Endodermal cell (in vitro differentiated cells): ENCODE measurements at regions not wholly inside any gene's neighbourhood (a gene's known extent, or its start where the extent isn't known, plus 50 kb on each side); places are given as distances from the start of the nearest gene placed in this dataset.

Experiments used
- DNase-seq: peaks from one replicate; pipeline ENCODE4 v3.0.0-alpha.2; 2017
- H3K27ac ChIP-seq: 2 replicates; pipeline ENCODE4 v1.5.1; 2013; ENCODE audit warnings: mild to moderate bottlenecking, low read depth, low read length, moderate library complexity
- H3K27me3 ChIP-seq: 2 replicates; pipeline ENCODE4 v1.6.1; 2013; ENCODE audit warnings: mild to moderate bottlenecking, low read length, moderate library complexity; ENCODE audit not compliant: insufficient read depth, control insufficient read depth, poor library complexity, severe bottlenecking
- H3K36me3 ChIP-seq: 2 replicates; pipeline ENCODE4 v1.7.0; 2013; ENCODE audit warnings: mild to moderate bottlenecking, low read length, moderate library complexity; ENCODE audit not compliant: control insufficient read depth, insufficient read depth
- H3K4me1 ChIP-seq: one replicate; pipeline ENCODE4 v1.7.0; 2013; ENCODE audit warnings: low read length; ENCODE audit not compliant: control insufficient read depth, insufficient read depth
- H3K4me3 ChIP-seq: 2 replicates; pipeline ENCODE4 v1.5.1; 2013; ENCODE audit warnings: mild to moderate bottlenecking, low read length, moderate library complexity
- H3K9ac ChIP-seq: 2 replicates; pipeline ENCODE4 v1.6.1; 2013; ENCODE audit warnings: mild to moderate bottlenecking, low read length, moderate library complexity; ENCODE audit not compliant: poor library complexity, severe bottlenecking; ENCODE audit errors: extremely low read depth
- H3K9me3 ChIP-seq: 2 replicates; pipeline ENCODE4 v1.6.1; 2013; ENCODE audit warnings: mild to moderate bottlenecking, low read length, moderate library complexity; ENCODE audit not compliant: control insufficient read depth
- H3K27ac Mint-ChIP-seq: 2 replicates; pipeline ENCODE4 v1.8.0; 2020; ENCODE audit warnings: mixed read lengths
- H3K27me3 Mint-ChIP-seq: 2 replicates; pipeline ENCODE4 v1.8.0; 2021; ENCODE audit warnings: mild to moderate bottlenecking, mixed read lengths; ENCODE audit not compliant: insufficient read depth
- H3K36me3 Mint-ChIP-seq: 2 replicates; pipeline ENCODE4 v1.8.0; 2020; ENCODE audit warnings: low read depth, mixed read lengths
- H3K4me1 Mint-ChIP-seq: 2 replicates; pipeline ENCODE4 v1.8.0; 2020; ENCODE audit warnings: mixed read lengths
- H3K4me3 Mint-ChIP-seq: 2 replicates; pipeline ENCODE4 v1.8.0; 2020; ENCODE audit warnings: mild to moderate bottlenecking, moderate library complexity, mixed read lengths
- H3K9me3 Mint-ChIP-seq: 2 replicates; pipeline ENCODE4 v1.8.0; 2020; ENCODE audit warnings: mild to moderate bottlenecking, mixed read lengths
- CTCF ChIP-seq: fragments of 200-600 bp; sonication (generic); conservative IDR thresholded peaks from 2 replicates; pipeline ENCODE4 v1.5.0; 2021; ENCODE audit warnings: antibody characterized with exemption, mild to moderate bottlenecking
- WGBS, 2 experiments: methylation state at CpG; one replicate each; pipeline versions ENCODE4 v1.1.5 to v1.1.7; 2013; ENCODE audit warnings: missing lambda C conversion rate in 2 of 2, mixed read lengths in 1 of 2; ENCODE audit not compliant: insufficient coverage in 1 of 2, insufficient read length in 1 of 2; 5-methylcytosine and 5-hydroxymethylcytosine counted together

GRCh38 chr10:78511324-78512204 is 477.9 kb downstream of the RPS24 start:
- WGBS, 2 experiments, result 95 to 100% methylated on average over 5 to 6 of the region's 6 CpGs
- no peak for DNase-seq
- Mint-ChIP-seq H3K9me3 (no peaks in the 10 kb centered on the region), H3K4me3 (no peak overlapping the region), H3K4me1 (no peaks in the 10 kb centered on the region), H3K27me3 (peaks cover 6% of the 10 kb centered on the region), H3K36me3 (no peaks in the 10 kb centered on the region), H3K27ac (no peak overlapping the region)
- Histone ChIP-seq H3K4me1 (no peaks in the 10 kb centered on the region), H3K27ac (no peak overlapping the region), H3K9ac (no peak overlapping the region), H3K36me3 (no peaks in the 10 kb centered on the region), H3K4me3 (no peak overlapping the region), H3K9me3 (no peaks in the 10 kb centered on the region), H3K27me3 (no peaks in the 10 kb centered on the region)
- TF ChIP-seq CTCF, result no peak

GRCh38 chr10:78512205-78512550 is 478.5 kb downstream of the RPS24 start:
- no peak for DNase-seq
- no peaks in the 10 kb centered on the region for H3K9me3 Mint-ChIP-seq
- no peaks in the 10 kb centered on the region for H3K36me3 Mint-ChIP-seq
- H3K36me3 ChIP-seq, result no peaks in the 10 kb centered on the region
- no peaks in the 10 kb centered on the region for H3K4me1 Mint-ChIP-seq
- WGBS, 2 experiments, result 87 to 90% methylated on average over 3 of the region's 3 CpGs
- H3K27ac ChIP-seq, result no peak overlapping the region
- no peak for TF ChIP-seq CTCF
- H3K27me3 Mint-ChIP-seq, result peaks cover 6% of the 10 kb centered on the region
- H3K4me3 Mint-ChIP-seq, result no peak overlapping the region
- no peak overlapping the region for H3K27ac Mint-ChIP-seq
- H3K4me3 ChIP-seq, result no peak overlapping the region
- no peaks in the 10 kb centered on the region for H3K27me3 ChIP-seq
- no peaks in the 10 kb centered on the region for H3K9me3 ChIP-seq
- H3K4me1 ChIP-seq, result no peaks in the 10 kb centered on the region
- H3K9ac ChIP-seq, result no peak overlapping the region

- Histone ChIP-seq H3K9ac (no peak overlapping the region), H3K4me3 (no peak overlapping the region), H3K27ac (no peak overlapping the region), H3K9me3 (no peaks in the 10 kb centered on the region), H3K36me3 (no peaks in the 10 kb centered on the region), H3K4me1 (no peaks in the 10 kb centered on the region), H3K27me3 (no peaks in the 10 kb centered on the region)
- H3K27me3 Mint-ChIP-seq, result peaks cover 6% of the 10 kb centered on the region
- no peaks in the 10 kb centered on the region for H3K36me3 Mint-ChIP-seq
- WGBS, 2 experiments, result 65 to 72% methylated on average over 2 of the region's 2 CpGs
- H3K4me1 Mint-ChIP-seq, result no peaks in the 10 kb centered on the region
- H3K9me3 Mint-ChIP-seq, result no peaks in the 10 kb centered on the region
- DNase-seq, result peak; percentile 61
- H3K27ac Mint-ChIP-seq, result peak overlapping the region; percentile 44
- TF ChIP-seq CTCF, result no peak
- H3K4me3 Mint-ChIP-seq, result no peak overlapping the region
These were observed 479.7 kb downstream of the RPS24 start for GRCh38 chr10:78513330-78513729.
